HCT116 (cell line): ENCODE measurements at regions not wholly inside any gene's neighbourhood (a gene's known extent, or its start where the extent isn't known, plus 50 kb on each side); places are given as distances from the start of the nearest gene placed in this dataset.
A peak's percentile ranks its signal among the peaks of the same experiment; 100 is the strongest.

Experiments used
- CEBPB ChIP-seq: IDR thresholded peaks from 2 replicates; pipeline ENCODE4 v1.6.1; 2012; ENCODE audit warnings: low read depth
- CTCF ChIP-seq, 3 experiments: fragments of 200-600 bp in 1 of 3; sonication (generic) in 1 of 3; IDR thresholded peaks in 2 of 3; conservative IDR thresholded peaks in 1 of 3; 2 replicates each; pipeline ENCODE4 v1.5.1; 2012 to 2017; ENCODE audit warnings: low read depth in 2 of 3, low read length in 2 of 3, antibody characterized with exemption in 1 of 3, borderline replicate concordance in 1 of 3, control low read depth in 1 of 3, mild to moderate bottlenecking in 1 of 3, mixed read lengths in 1 of 3, mixed run types in 1 of 3, moderate library complexity in 1 of 3; ENCODE audit not compliant: insufficient read depth in 1 of 3
- MAX ChIP-seq: IDR thresholded peaks from 2 replicates; pipeline ENCODE4 v1.6.1; 2012
- POLR2A ChIP-seq: IDR thresholded peaks from 2 replicates; pipeline ENCODE4 v1.7.0; 2011; ENCODE audit warnings: borderline replicate concordance; ENCODE audit not compliant: insufficient read depth, insufficient read length; ENCODE audit errors: extremely low read depth
- POLR2AphosphoS5 ChIP-seq: IDR thresholded peaks from 2 replicates; pipeline ENCODE4 v1.6.1; 2011; ENCODE audit warnings: mild to moderate bottlenecking, low read depth, low read length, moderate library complexity
- REST ChIP-seq: IDR thresholded peaks from 2 replicates; pipeline ENCODE4 v1.6.1; 2012; ENCODE audit warnings: low read depth
- TCF7L2 ChIP-seq: IDR thresholded peaks from 2 replicates; pipeline ENCODE4 v1.7.0; 2011; ENCODE audit warnings: borderline replicate concordance, inconsistent platforms; ENCODE audit not compliant: insufficient read depth, insufficient read length; ENCODE audit errors: extremely low read depth

GRCh38 chr5:118518720-118519119 is 469.6 kb downstream of the DTWD2 start:
- no peak for TF ChIP-seq POLR2AphosphoS5
- no peak for TF ChIP-seq TCF7L2
- TF ChIP-seq MAX: no peak
- TF ChIP-seq CEBPB: no peak
- peak in 1 of 3 experiments; percentile 20; a peak in 1 of 6 replicates for TF ChIP-seq CTCF (IDR thresholded peaks at IDR 0.05 in 2 of 3, conservative IDR thresholded peaks at IDR 0.05 in 1 of 3; ENCODE audit: borderline replicate concordance in 1 of 3, insufficient read depth in 1 of 3, low read depth in 2 of 3, low read length in 2 of 3)
- no peak for TF ChIP-seq POLR2A
- TF ChIP-seq REST: no peak
